Esophagus squamous epithelium (tissue), 5 donors: ENCODE measurements at regions not wholly inside any gene's neighbourhood (a gene's known extent, or its start where the extent isn't known, plus 50 kb on each side); places are given as distances from the start of the nearest gene placed in this dataset.

Source experiments
- DNase-seq: peaks from one replicate; lab custom pipeline; 2025; lab: John Stamatoyannopoulos, UW
- H3K27ac ChIP-seq, 4 donors: fragments of 200-600 bp; sonication (generic); one replicate each; pipeline ENCODE4 v1.5.1; 2016 to 2019; ENCODE audit warnings: mild to moderate bottlenecking in 1 of 4
- H3K27me3 ChIP-seq, 4 donors: fragments of 200-600 bp; sonication (generic); 1 replicate in 3 of 4; 2 replicates in 1 of 4; pipeline versions ENCODE4 v1.5.1 to v1.6.0; 2017 to 2021; ENCODE audit warnings: antibody characterized with exemption in 1 of 4
- H3K36me3 ChIP-seq, 3 donors: fragments of 200-600 bp; sonication (generic); one replicate each; pipeline ENCODE4 v1.5.1; 2016 to 2019
- H3K4me1 ChIP-seq, 3 donors: fragments of 200-600 bp; sonication (generic); one replicate each; pipeline ENCODE4 v1.5.1; 2017 to 2019
- H3K4me3 ChIP-seq, 4 donors: fragments of 200-600 bp; sonication (generic); 1 replicate in 3 of 4; 2 replicates in 1 of 4; pipeline ENCODE4 v1.5.1; 2016 to 2019; ENCODE audit warnings: mild to moderate bottlenecking in 2 of 4, moderate library complexity in 1 of 4
- H3K9me3 ChIP-seq, 3 donors: fragments of 200-600 bp; sonication (generic); one replicate each; pipeline ENCODE4 v1.5.1; 2016 to 2019
- CTCF ChIP-seq, 6 experiments: fragments of 450-650 bp in 4 of 6; fragments of 200-600 bp in 2 of 6; sonication (generic) in 2 of 6; IDR thresholded peaks; one replicate each; pipeline ENCODE4 v1.5.1; 2016 to 2019; ENCODE audit warnings: antibody characterized with exemption in 6 of 6, mild to moderate bottlenecking in 4 of 6, moderate library complexity in 4 of 6
- POLR2A ChIP-seq, 4 donors: fragments of 450-650 bp; IDR thresholded peaks; one replicate each; pipeline ENCODE4 v1.6.1; 2017; ENCODE audit warnings: antibody characterized with exemption in 4 of 4, mild to moderate bottlenecking in 4 of 4, moderate library complexity in 3 of 4
- WGBS, 2 donors: methylation state at CpG; one replicate each; pipeline ENCODE4 v1.1.5; 2018; 5-methylcytosine and 5-hydroxymethylcytosine counted together
- intact Hi-C: fragments of 100-400 bp; cut with DNase I; formaldehyde crosslinking; loops from one replicate; pipeline ENCODE4 v1.15.0; 2022
- donor health status: DM: yes; HTN: yes; CAD: no.

- Histone ChIP-seq H3K4me1 (no peaks in the 10 kb centered on the region), H3K27ac (no peak overlapping the region), H3K27me3 (no peaks in the 10 kb centered on the region), H3K4me3 (no peak overlapping the region), H3K36me3 (no peaks in the 10 kb centered on the region), H3K9me3 (no peaks in the 10 kb centered on the region)
- WGBS, 2 donors, result 59 to 61% methylated on average over 1 of the region's 1 CpG
- TF ChIP-seq POLR2A (IDR thresholded peaks at IDR 0.05) (no peak), CTCF (IDR thresholded peaks at IDR 0.05) (no peak)
- intact Hi-C loops, result no loop called here
- no peak for DNase-seq
Measured at GRCh38 chr3:106088304-106088703, 219.5 kb upstream of the CBLB start.

GRCh38 chr3:106088899-106089298, 220.1 kb upstream of the CBLB start:
- 67 to 73% methylated on average over 3 of the region's 3 CpGs for WGBS, 2 donors
- intact Hi-C loops, result no loop called here
- no peak for TF ChIP-seq CTCF (IDR thresholded peaks at IDR 0.05)
- TF ChIP-seq POLR2A (IDR thresholded peaks at IDR 0.05), result no peak

GRCh38 chr3:106089806-106090205, 221.0 kb upstream of the CBLB start:
- Histone ChIP-seq H3K9me3 (no peaks in the 10 kb centered on the region), H3K4me1 (no peaks in the 10 kb centered on the region), H3K4me3 (no peak overlapping the region), H3K36me3 (no peaks in the 10 kb centered on the region), H3K27me3 (no peaks in the 10 kb centered on the region), H3K27ac (no peak overlapping the region)
- intact Hi-C loops, result no loop called here
- TF ChIP-seq POLR2A (IDR thresholded peaks at IDR 0.05) (no peak), CTCF (IDR thresholded peaks at IDR 0.05) (no peak)
- DNase-seq, result no peak
- WGBS, 2 donors, result 82 to 90% methylated on average over 1 of the region's 1 CpG

More at GRCh38 chr3:106088899-106089298, 220.1 kb upstream of the CBLB start:
- DNase-seq, result no peak
- no peak overlapping the region for H3K4me3 ChIP-seq
- no peaks in the 10 kb centered on the region for H3K27me3 ChIP-seq
- H3K9me3 ChIP-seq, result no peaks in the 10 kb centered on the region
- H3K4me1 ChIP-seq, result no peaks in the 10 kb centered on the region
- no peak overlapping the region for H3K27ac ChIP-seq
- H3K36me3 ChIP-seq, result no peaks in the 10 kb centered on the region

GRCh38 chr3:106092792-106093191, 224.0 kb upstream of the CBLB start:
- DNase-seq, result no peak
- no peak for TF ChIP-seq CTCF (IDR thresholded peaks at IDR 0.05)
- no peak for TF ChIP-seq POLR2A (IDR thresholded peaks at IDR 0.05)
- no peak overlapping the region for H3K27ac ChIP-seq
- no peaks in the 10 kb centered on the region for H3K36me3 ChIP-seq
- no peaks in the 10 kb centered on the region for H3K9me3 ChIP-seq
- no peaks in the 10 kb centered on the region for H3K27me3 ChIP-seq
- no peak overlapping the region for H3K4me3 ChIP-seq
- no peaks in the 10 kb centered on the region for H3K4me1 ChIP-seq
- whole genome bisulfite sequencing, 2 donors, result 43 to 75% methylated on average over 2 of the region's 2 CpGs
- intact Hi-C loops, result no loop called here

GRCh38 chr3:106093616-106094015, 224.8 kb upstream of the CBLB start:
- Histone ChIP-seq H3K27me3 (no peaks in the 10 kb centered on the region), H3K9me3 (no peaks in the 10 kb centered on the region), H3K27ac (no peak overlapping the region), H3K4me1 (no peaks in the 10 kb centered on the region), H3K36me3 (no peaks in the 10 kb centered on the region), H3K4me3 (no peak overlapping the region)
- TF ChIP-seq POLR2A (IDR thresholded peaks at IDR 0.05), result no peak
- no peak for TF ChIP-seq CTCF (IDR thresholded peaks at IDR 0.05)
- no peak for DNase-seq
- WGBS, 2 donors, result 95 to 97% methylated on average over 3 of the region's 3 CpGs
- intact Hi-C loops, result no loop called here
